Glutamatergic neuron (in vitro differentiated cells): ENCODE measurements at regions not wholly inside any gene's neighbourhood (a gene's known extent, or its start where the extent isn't known, plus 50 kb on each side); places are given as distances from the start of the nearest gene placed in this dataset.

ENCODE experiments used
- DNase-seq: peaks from one replicate; pipeline ENCODE4 v3.0.0; 2022
- H3K27ac Mint-ChIP-seq: one replicate; pipeline ENCODE4 v1.8.0; 2020; ENCODE audit warnings: mild to moderate bottlenecking, mixed read lengths, inconsistent platforms; ENCODE audit not compliant: unreplicated experiment
- H3K27me3 Mint-ChIP-seq: one replicate; pipeline ENCODE4 v1.8.0; 2020; ENCODE audit warnings: mild to moderate bottlenecking, moderate library complexity, mixed read lengths, inconsistent platforms; ENCODE audit not compliant: unreplicated experiment
- H3K36me3 Mint-ChIP-seq: one replicate; pipeline ENCODE4 v1.8.0; 2020; ENCODE audit warnings: mild to moderate bottlenecking, mixed read lengths, inconsistent platforms; ENCODE audit not compliant: unreplicated experiment
- H3K4me1 Mint-ChIP-seq: one replicate; pipeline ENCODE4 v1.8.0; 2020; ENCODE audit warnings: mild to moderate bottlenecking, low read depth, mixed read lengths, inconsistent platforms; ENCODE audit not compliant: unreplicated experiment
- H3K4me3 Mint-ChIP-seq: one replicate; pipeline ENCODE4 v1.8.0; 2020; ENCODE audit warnings: mild to moderate bottlenecking, mixed read lengths, inconsistent platforms; ENCODE audit not compliant: unreplicated experiment
- H3K9me3 Mint-ChIP-seq: one replicate; pipeline ENCODE4 v1.8.0; 2020; ENCODE audit warnings: mild to moderate bottlenecking, moderate library complexity, mixed read lengths, inconsistent platforms; ENCODE audit not compliant: unreplicated experiment
- CTCF ChIP-seq: fragments of 200-600 bp; sonication (generic); IDR thresholded peaks from one replicate; pipeline ENCODE4 v1.5.0; 2021; ENCODE audit not compliant: partially characterized antibody, unreplicated experiment

GRCh38 chr10:44153918-44154670 is 230.8 kb downstream of the CXCL12 start:
- no peak overlapping the region for H3K27ac Mint-ChIP-seq
- H3K36me3 Mint-ChIP-seq: peaks cover 5% of the 10 kb centered on the region
- peaks cover 2% of the 10 kb centered on the region for H3K27me3 Mint-ChIP-seq
- no peak for TF ChIP-seq CTCF
- no peaks in the 10 kb centered on the region for H3K9me3 Mint-ChIP-seq
- DNase-seq: no peak
- H3K4me1 Mint-ChIP-seq: no peaks in the 10 kb centered on the region
- no peak overlapping the region for H3K4me3 Mint-ChIP-seq

- H3K36me3 Mint-ChIP-seq: no peaks in the 10 kb centered on the region
- H3K4me1 Mint-ChIP-seq: no peaks in the 10 kb centered on the region
Observed at GRCh38 chr10:44143556-44143955, 241.3 kb downstream of the CXCL12 start.

GRCh38 chr10:44132361-44133289 is 252.3 kb downstream of the CXCL12 start:
- TF ChIP-seq CTCF: no peak
- Mint-ChIP-seq H3K9me3 (peaks cover 4% of the 10 kb centered on the region), H3K27me3 (no peaks in the 10 kb centered on the region), H3K4me1 (no peaks in the 10 kb centered on the region), H3K36me3 (peaks cover 5% of the 10 kb centered on the region), H3K4me3 (no peak overlapping the region), H3K27ac (no peak overlapping the region)
- no peak for DNase-seq

More at GRCh38 chr10:44143556-44143955, 241.3 kb downstream of the CXCL12 start:
- TF ChIP-seq CTCF: no peak
- H3K4me3 Mint-ChIP-seq: no peak overlapping the region
- DNase-seq: no peak
- no peaks in the 10 kb centered on the region for H3K27me3 Mint-ChIP-seq
- H3K27ac Mint-ChIP-seq: no peak overlapping the region
- peaks cover 4% of the 10 kb centered on the region for H3K9me3 Mint-ChIP-seq

DNA sequence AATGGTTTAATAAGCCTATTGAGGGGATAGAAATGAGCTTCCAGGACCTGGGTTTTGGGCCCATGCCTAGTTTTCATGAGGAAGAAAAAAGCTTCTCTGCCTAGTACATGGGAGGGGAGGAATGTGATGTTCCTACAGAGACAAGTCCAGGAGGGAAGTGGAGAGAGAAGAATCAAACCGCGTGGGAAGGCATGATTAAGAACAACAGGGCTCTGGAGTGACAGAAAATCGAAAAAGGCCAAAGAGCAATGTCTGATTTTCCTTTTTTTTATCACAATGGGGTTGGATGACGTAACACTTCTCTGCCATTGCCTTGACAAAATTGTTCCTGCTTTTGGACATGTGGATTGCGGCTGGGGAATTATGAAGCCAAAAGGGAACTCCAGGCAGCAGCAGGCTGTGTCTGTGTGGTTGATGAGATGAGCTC is 258.6 kb downstream of the CXCL12 start:
- no peak for DNase-seq
- Mint-ChIP-seq H3K4me3 (no peak overlapping the region), H3K27ac (no peak overlapping the region), H3K4me1 (no peaks in the 10 kb centered on the region), H3K27me3 (no peaks in the 10 kb centered on the region), H3K9me3 (no peaks in the 10 kb centered on the region), H3K36me3 (peaks cover 6% of the 10 kb centered on the region)
- TF ChIP-seq CTCF: no peak
